NCI-H1436 treated with DMSO at 0.1 percent for 48 hours (cell line): ENCODE measurements at regions not wholly inside any gene's neighbourhood (a gene's known extent, or its start where the extent isn't known, plus 50 kb on each side); places are given as distances from the start of the nearest gene placed in this dataset.

ENCODE experiments used
- DNase-seq: peaks from one replicate; lab custom pipeline; 2025; lab: John Stamatoyannopoulos, UW

DNA sequence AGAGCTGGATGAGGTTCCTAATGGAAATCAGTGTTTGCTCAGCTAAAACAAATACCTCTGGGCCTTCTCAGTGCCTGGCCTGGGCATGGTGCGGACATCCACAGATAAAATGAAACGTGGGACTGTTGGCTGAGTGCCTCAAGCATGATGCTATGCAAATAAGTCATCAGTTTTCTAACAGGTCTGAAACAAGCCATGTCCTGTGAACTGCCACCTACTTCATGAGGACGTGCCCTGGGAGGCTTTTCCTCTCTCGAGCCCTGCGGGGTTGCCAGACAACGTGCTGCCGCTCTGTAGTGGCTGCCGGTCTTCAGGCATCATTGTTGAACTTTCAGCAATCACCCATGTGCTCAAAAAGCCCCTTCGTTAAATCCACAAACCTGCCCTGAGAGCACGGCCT is 240.4 kb upstream of the IRX2 start:
- no peak for DNase-seq

DNA sequence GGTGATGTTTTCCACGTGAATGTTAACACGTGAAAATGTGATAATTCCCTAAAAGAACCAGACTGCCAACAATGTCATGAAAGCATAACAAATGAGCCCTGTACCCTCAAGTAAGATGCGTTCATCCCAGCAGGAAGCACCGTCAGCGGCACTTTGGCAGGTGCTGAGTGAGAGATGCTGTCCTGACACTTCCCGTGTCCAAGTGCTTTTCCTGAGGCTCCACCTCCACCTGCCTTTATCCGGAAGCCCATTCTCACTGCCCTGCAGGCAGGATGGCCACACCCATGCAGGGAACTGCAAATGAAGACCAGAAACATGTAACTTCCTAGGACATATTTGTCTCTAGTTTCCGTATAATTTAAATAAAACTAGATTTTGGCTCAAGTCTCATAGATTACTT is 238.0 kb upstream of the IRX2 start:
- no peak for DNase-seq

DNA sequence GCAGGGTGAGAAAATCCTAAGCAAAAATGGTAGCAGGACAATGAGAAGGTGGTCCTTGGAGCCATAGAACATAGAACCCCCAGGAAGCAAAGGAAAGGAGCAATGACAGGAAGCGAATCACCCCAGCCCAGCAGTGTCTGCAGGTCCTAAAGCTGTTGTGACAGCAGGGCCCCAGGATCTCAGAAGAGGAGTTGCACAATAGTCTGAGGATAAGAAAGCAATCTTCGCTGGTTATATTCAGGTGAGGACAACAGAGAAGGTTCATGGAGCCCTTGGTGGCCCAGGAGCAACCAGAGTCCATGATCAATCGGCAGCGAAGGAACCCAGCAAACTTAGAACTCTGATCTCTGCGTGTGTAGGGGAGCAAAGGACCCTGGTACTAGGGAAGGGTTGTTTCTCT is 234.8 kb upstream of the IRX2 start:
- no peak for DNase-seq

DNA sequence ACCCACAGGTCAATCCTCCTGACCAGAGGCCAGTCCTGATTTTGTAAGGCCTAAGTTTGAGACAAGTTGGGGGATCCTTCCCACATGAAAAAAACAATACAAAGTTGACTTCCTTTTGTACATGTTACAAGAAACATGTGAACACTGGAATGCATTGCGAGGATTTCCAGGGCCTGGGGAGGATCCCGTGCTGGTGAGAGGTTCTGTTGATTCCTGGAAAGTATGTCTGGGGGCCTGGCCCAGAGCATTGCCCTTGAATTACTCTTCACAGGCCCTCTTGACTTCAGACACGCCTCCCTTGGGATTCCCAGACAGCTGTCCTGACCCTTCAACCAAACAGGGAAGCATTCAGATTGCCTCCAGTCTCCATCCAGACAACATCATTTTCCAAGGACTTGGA is 234.2 kb upstream of the IRX2 start:
- no peak for DNase-seq

DNA sequence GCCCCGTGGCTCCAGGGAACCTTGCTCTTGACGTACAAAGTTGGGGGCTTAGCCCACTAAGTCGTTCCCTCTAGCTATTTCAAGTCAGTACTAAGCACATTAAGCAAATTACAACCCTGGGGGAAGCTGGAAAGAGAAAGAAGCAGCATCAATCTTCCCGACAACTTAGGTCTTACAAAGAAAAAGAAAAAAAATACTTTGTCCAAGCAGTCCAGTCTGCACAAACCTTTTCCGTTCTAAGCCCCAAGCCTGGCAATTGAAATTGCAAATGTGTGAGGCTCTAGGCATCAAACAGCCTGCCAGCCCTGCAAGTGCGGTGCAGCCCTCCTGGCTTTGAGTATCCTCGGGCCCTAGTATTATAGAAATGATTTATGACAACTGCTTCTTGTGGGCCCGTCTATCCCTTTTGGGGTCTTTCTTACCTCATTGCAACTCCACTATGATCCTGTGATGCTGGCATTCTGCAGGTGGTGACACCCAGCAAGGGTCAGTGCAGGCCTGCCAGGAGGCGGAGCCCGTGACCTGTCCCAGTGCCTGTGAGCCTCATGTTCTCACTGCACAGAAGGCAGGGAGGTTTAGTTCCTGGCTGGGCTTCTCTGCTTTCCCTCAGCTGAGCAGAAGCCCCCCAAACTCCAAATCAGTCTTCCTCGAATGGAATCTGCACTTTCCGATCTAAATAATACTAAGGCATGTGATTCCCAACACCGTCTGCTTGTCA is 232.3 kb upstream of the IRX2 start:
- no peak for DNase-seq

DNA sequence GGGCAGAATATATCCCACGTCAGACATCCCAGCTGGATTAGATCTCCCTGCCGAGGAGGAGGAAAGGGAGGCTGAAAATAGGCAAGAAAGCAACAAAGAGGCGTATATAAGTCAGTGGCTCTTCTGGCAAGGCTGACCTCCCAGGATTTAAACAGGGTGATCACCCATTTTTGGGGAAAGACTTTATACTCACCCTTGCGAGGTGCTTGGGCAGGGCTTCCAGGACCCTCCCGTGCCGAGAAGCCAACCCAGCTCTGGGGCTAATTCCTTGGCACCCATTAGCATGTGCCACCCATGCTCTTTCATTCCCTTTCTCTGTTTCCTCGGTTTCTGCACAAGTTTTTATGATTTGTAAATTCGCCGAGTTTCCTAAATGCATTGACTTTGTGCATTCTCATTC is 230.2 kb upstream of the IRX2 start:
- DNase-seq = no peak

DNA sequence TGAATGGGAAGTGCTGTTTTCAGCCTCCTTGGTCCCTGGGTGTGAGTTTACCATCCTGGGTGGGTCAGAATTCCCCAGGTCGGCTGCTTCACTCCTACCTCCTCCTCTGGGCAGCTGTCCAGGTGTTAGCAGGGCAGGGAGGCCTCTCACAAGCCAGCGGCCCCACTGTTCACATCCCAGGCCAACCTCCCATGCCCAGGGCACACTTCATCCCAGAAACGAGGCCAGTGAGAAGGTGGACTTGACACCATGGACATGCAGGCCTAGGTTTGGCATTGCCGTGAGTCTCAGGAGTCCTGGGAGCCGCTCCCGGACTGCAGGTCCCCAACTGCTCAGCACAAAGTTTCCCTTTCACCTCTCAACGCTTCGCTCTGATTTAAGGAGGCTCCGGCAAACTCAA is 229.6 kb upstream of the IRX2 start:
- no peak for DNase-seq

DNA sequence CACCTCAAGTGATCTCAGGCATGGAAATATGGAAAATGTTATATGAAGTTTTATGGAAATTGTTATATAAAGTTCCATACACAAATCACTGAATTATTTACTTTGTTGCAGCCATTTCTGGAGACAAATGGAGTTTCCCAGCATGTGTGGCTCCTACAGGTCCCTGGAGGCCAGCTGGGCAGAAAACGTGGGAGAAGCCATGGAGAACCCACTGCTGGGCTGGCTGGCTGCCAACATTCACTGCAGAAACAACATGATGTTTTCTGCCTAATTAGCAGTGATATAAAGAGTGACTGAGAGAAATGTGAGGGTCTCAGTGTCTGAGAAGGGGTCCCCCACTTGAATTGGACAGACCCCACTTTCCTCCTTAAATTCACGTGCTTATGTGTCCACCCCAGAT is 208.8 kb upstream of the IRX2 start:
- DNase-seq = no peak

DNA sequence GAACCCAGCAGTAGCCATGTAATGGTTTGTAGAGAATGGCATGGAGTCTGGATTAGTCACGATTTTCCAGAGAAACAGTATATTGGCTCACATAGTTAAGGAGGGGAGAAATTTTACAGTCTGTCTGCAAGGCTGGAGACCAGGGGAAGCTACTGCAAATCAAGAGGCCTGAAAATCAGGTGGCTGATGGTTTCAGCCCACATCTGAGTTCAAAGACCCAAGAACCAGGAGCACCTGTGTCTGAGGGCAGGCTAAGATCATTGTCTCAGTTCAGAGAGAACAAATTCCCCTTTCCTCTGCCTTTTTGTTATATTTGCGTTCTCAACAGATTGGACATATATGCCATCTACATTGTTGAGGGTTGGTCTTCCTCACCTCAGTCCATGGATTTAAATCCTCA is 207.5 kb upstream of the IRX2 start:
- DNase-seq = no peak

DNA sequence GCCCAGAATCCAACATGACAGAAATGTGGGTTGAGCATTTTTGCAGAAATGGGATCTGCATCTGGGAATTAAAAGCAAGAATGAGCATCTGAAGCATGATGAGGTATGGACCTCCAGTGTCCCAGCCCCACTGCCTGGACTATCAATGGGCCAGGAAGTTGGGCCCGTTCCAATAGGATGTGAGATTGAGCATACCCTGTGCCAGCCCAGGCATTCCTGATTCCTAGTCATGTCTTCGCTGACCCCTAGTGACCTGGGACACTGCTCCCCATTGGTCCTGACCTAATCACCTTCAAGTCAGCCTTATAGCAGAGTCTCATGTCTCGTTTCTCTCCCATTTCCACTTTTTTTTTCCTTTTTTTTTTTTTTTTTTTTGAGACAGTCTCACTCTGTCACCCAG is 197.4 kb upstream of the IRX2 start:
- no peak for DNase-seq

DNA sequence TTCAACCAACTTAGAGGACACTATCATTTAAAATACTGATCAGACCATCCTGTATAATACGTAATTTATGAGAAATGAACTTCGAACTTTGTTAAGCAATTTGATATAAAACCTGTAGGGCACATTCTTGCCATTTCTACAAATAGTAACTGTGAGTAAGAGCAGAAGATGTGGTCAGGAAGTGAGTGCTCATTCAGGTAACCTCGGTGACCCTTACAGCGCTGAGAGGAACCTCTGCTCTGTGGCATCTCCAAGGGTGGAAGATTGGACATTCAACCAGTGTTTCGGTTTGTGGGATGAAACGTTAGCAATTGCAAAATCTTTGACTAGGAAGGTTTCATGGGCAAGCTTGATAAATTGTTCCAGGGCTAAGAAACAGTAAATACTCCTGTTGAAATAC is 194.8 kb upstream of the IRX2 start:
- no peak for DNase-seq

DNA sequence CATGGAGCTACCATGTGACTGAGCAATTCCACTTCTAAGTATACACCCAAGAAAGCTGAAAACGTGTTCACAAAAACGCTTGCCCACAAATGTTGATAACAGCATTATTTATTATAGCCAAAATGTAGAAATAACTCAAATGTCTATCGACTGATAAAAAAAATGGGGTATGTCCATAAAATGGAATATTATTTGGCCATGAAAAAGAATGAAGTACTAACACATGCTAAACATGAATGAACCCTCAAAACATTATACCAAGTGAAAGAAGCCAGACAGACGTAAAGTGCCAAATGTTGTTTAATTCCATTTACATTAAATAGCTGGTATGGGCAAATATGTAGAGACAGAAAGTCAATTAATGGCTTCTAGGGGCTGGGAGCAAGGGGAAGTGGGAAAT is 184.9 kb upstream of the IRX2 start:
- DNase-seq = no peak

DNA sequence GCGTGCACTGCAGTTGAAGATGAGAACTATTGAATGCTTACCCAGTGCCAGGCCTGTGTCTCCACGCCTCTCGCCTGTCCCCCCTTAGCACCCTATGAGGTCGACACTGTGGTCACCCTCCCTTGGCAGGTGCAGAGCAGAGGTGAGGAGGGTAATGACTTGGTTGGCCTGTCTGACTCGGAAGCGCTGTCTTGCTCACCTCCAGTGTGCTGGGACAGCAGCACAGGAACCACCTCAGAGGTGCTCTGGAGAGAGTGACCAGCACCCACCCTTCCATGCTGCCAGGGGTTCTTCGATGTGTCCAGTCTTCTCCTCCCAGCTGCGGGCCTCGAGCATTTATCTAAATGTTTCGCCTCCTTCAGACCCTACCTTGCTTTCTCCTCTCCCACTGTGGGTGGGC is 178.3 kb upstream of the IRX2 start:
- DNase-seq = no peak

DNA sequence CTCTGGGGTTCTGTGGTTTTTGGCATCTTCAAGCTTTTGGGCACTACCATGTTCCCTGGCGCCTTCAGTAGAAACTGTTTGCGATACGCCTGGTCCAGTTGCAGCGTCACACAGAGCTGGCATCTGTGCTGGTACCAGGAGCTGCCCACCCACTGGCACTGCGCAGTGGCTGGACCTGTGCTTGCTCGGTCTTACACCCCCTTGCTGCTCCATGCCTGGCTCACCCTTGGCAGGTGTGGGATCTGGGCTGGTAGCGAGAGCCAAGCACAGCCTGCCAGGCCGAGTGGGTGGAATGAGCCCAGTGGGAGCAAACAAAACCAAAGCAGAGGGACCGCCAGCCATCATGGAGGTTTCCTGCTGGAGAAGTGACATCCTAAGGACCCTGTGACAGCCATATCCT is 170.2 kb upstream of the IRX2 start:
- no peak for DNase-seq

DNA sequence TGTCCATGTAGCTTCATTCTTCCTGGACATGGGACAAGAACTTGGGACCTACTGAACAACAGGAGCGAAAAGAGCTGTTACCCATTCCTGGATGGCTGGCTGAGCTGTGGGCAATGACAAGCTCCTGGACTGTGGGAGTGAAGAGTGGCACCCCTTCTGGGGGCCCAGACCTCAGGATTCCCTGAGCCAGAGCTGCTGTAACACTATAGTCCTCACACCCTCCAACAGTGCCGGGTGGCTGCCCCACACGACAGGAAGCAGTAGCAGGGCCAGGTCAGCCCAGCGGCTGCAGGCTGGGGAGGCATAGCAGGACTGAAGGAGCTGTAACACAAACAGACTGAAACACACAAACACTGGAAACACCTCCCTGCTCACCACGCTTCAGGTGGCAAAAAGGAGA is 169.7 kb upstream of the IRX2 start:
- DNase-seq = no peak

DNA sequence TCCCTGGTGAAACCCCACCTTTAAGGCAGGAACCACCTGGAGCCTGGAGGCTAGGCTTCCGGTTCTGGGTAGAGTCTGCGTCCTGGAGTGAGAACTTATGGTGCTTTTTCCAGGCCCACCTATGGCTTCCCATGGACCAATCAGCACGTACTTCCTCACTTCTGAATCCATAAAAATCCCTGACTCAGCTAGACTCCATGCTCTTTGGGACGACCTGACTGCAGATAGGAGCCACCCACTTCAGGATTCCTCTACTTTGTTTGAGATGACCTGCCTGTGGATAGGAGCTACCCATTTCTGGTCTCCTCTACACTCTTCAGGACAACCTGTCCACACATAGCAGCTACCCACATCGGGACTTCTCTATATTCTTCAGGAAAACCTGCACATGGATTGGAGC is 168.8 kb upstream of the IRX2 start:
- DNase-seq = no peak

DNA sequence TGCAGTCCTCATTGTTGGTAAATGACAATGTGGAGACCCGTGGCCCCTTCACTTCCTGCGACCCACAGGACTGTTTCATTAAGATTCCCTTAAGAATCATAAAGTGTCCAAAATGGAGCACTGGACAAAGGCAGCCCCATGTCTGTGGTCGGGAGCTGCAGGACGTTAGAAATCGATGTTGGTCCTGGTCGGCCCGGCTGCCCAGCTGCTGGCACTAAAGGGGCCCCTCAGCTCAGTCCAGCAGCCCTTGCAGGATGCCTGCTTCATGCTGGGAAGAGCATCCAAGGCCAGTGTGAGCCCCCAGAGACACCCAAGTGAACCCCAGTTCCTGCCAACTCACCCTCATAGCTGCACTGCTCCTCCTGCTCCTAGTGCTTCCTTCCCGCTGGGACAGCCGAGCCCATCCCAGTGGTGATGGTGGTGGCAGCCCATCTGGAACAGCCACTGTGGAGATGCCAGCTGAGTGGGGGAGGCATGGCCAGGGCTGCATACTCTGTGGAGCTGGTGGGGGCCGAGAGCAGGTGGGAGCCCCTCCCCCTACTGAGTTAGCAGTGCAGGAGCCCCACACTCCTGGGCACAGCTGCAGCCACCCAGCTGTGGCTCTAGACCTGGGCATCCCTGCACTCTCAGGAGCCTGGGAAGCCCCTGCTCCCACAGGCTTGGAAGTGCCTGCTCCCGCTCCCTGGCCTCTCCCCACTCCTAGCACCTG is 168.0 kb upstream of the IRX2 start:
- DNase-seq = no peak

DNA sequence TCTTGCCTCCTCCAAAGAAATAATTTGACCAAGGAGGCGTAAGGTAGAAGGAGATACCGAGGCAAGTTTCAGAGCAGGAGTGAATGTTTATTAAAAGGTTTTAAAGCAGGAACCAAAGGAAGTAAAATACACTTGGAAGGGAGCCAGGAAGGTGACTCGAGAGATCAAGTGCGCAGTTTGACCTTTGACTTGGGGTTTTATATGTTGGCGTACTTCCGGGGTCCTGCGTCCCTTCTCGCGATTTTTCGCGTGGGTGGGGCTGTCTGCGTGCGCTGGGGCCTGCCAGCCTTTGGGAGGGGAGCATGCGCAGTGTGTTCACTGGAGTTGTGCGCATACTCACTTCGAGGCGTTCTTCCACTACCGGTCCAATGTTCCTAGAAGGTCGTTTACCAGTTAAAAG is 166.0 kb upstream of the IRX2 start:
- no peak for DNase-seq

DNA sequence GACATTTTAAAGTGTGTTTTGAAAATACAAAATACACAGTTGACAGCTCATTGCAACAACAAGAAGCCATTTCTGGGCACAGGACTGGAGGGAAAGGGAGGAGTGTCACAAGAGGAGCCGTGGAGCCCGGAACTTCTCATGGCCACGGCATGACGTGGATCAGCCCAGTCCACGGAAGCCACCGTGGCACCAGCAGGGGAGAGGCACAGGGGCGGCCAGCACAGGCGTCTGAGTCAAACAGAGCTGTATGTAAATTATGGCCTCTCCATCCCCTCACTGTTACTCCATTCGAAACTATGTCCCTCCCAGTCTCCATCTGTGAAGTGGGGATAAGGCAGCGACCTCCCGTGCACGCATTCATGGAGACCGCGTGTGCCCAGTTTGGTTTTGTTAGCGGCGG is 165.6 kb upstream of the IRX2 start:
- no peak for DNase-seq

DNA sequence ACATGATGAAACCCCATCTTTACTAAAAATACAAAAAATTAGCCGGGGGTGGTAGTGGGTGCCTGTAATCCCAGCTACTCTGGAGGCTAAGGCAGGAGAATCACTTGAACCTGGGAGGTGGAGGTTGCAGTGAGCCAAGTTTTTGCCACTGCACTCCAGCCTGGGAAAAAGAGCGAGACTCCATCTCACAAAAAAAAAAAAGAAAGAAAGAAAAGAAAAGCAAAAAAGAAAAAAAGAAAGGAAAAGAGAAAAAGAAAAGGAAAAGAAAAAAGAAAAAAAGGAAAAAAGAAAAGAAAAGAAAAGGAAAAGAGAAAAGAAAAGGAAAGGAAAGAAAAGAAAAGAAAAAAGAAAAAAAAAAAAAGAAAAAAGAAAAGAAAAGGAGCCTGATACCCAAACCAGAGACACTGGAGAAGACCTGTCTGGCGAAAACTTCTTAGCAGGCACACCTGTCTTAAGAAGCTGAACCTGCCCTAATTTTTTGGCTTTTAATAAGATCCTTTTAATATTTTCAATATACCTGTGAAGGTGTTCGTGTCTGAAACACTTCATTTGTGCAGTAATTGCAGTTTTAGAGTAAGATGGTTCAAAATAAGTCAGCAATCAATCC is 164.7 kb upstream of the IRX2 start:
- DNase-seq = no peak

DNA sequence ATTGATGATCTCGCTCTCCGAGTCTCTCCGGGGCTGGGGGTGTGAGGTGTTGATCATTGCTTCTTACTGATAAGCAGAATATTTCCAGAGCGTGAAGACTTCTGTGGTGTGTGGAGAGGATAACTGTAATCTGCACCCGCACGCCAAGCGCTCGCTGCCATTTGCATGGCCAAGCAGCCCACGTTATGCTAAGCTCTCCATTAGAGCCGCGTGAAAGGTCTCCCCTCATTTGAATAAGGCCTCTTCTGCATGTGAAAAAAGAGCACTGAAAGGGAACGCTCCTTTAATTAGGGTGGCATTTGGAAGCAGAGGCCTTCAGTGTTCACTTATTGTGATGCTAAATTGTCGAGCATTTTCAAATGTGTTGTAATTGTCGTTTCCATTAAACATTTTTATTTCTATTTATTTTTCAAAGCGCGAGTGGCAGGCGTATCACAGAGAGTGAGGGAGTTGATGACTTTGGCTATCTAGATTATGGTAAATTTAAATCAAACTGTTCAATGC is 163.6 kb upstream of the IRX2 start:
- DNase-seq = no peak

DNA sequence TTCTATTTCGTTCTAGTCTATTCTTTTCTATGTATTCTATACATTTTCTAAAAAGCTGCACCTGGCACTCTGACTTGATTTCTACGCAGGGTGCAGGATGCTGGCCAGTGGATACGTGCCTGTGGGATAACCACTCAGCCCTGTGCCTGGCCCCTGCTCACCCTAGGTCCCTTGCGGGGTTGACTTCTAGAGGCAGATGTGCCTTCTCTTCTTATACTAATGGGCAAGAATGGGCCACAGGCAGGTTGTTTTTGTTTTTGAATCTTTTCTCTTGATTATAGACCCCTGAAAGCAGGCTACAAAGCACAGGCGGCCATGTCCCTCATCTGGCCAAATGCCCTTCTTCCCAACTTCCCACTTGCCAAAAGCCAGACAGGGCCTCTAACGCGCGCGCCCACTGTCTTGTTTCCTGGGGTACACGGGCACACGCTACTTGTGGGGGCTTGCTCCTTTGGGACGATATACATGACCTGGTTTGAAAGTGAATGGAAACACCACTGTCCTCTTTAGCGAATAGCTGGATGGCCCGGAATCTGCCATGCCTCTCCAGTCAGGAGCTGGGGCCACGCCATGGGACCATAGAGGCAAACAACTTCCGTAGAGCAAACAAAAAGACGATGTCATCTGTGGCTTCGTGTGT is 162.7 kb upstream of the IRX2 start:
- no peak for DNase-seq

DNA sequence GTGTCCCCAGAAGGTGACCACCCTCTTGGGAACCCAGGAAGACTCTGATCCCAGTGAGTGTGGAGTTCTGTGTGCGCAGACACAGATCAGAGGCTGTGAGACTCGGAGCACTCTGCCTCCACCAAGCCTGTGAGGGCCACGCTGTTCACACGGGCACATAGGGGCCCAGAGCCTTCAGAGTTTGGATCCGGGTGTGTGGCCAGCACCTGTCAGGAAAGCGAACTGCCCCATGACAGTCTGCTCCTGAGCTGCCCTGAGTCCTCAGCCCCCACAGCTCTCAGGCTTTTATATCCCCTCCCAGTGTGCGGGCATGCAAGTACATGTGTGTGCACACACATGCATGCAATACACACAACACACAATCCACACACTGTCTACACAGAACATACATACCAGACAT is 161.8 kb upstream of the IRX2 start:
- no peak for DNase-seq
